GM18870 (cell line): ENCODE measurements at regions not wholly inside any gene's neighbourhood (a gene's known extent, or its start where the extent isn't known, plus 50 kb on each side); places are given as distances from the start of the nearest gene placed in this dataset.
"Not testable (repeated sequence)": the region's sequence is repeated elsewhere in the genome, so short reads cannot be mapped to it uniquely, and the experiment has no call there.

Experiments
- ATAC-seq: cut with Tn5 transposase; IDR thresholded peaks from one replicate; pipeline ENCODE4 v1.9.1; 2021; ENCODE audit warnings: moderate library complexity; ENCODE audit not compliant: unreplicated experiment

- no peak for ATAC-seq
Measured at GRCh38 chr2:194870974-194871535, 786.0 kb upstream of the SLC39A10 start.

GRCh38 chr2:194867328-194867727 lies 789.7 kb upstream of the SLC39A10 start:
- ATAC-seq: no peak

- no peak for ATAC-seq
Measured at GRCh38 chr2:194854941-194855340, 802.1 kb upstream of the SLC39A10 start.

- ATAC-seq: no peak
Measured at GRCh38 chr2:194842871-194843270, 814.2 kb upstream of the SLC39A10 start.

GRCh38 chr2:194834371-194834770 lies 822.7 kb upstream of the SLC39A10 start:
- ATAC-seq: not testable (repeated sequence)

GRCh38 chr2:194826241-194826640 lies 830.8 kb upstream of the SLC39A10 start:
- no peak for ATAC-seq

GRCh38 chr2:194824450-194824849 lies 832.6 kb upstream of the SLC39A10 start:
- no peak for ATAC-seq

- no peak for ATAC-seq
Measured at GRCh38 chr2:194822657-194823056, 834.4 kb upstream of the SLC39A10 start.

- ATAC-seq: no peak
Measured at GRCh38 chr2:194822097-194822496, 834.9 kb upstream of the SLC39A10 start.

- no peak for ATAC-seq
Measured at GRCh38 chr2:194819367-194819766, 837.7 kb upstream of the SLC39A10 start.

GRCh38 chr2:194815475-194815874 lies 841.6 kb upstream of the SLC39A10 start:
- ATAC-seq: no peak

- no peak for ATAC-seq
Measured at GRCh38 chr2:194802589-194802988, 854.4 kb upstream of the SLC39A10 start.

- not testable (repeated sequence) for ATAC-seq
Measured at GRCh38 chr2:194787071-194787470, 870.0 kb upstream of the SLC39A10 start.

- not testable (repeated sequence) for ATAC-seq
Measured at GRCh38 chr2:194771394-194771793, 885.6 kb upstream of the SLC39A10 start.

- no peak for ATAC-seq
Measured at GRCh38 chr2:194769030-194769429, 888.0 kb upstream of the SLC39A10 start.

GRCh38 chr2:194765723-194766122 lies 891.3 kb upstream of the SLC39A10 start:
- ATAC-seq: no peak

- ATAC-seq: no peak
Measured at GRCh38 chr2:194750926-194751325, 906.1 kb upstream of the SLC39A10 start.

- ATAC-seq: no peak
Measured at GRCh38 chr2:194745557-194746146, 911.4 kb upstream of the SLC39A10 start.

- ATAC-seq: no peak
Measured at GRCh38 chr2:194742706-194743105, 914.3 kb upstream of the SLC39A10 start.

GRCh38 chr2:194739217-194739616 lies 917.8 kb upstream of the SLC39A10 start:
- no peak for ATAC-seq

- no peak for ATAC-seq
Measured at GRCh38 chr2:194735837-194736542, 921.0 kb upstream of the SLC39A10 start.

GRCh38 chr2:194730266-194730665 lies 926.8 kb upstream of the SLC39A10 start:
- no peak for ATAC-seq
